GM12873 (cell line): ENCODE measurements at regions not wholly inside any gene's neighbourhood (a gene's known extent, or its start where the extent isn't known, plus 50 kb on each side); places are given as distances from the start of the nearest gene placed in this dataset.

ENCODE experiments used
- TF ChIP-seq, protein P1 (sequence below): IDR thresholded peaks from 2 replicates; pipeline ENCODE4 v1.5.1; 2012; ENCODE audit warnings: low read depth, mild to moderate bottlenecking, moderate library complexity, low read length, control low read depth; ENCODE audit not compliant: insufficient read depth; ENCODE audit errors: missing control alignments

DNA sequence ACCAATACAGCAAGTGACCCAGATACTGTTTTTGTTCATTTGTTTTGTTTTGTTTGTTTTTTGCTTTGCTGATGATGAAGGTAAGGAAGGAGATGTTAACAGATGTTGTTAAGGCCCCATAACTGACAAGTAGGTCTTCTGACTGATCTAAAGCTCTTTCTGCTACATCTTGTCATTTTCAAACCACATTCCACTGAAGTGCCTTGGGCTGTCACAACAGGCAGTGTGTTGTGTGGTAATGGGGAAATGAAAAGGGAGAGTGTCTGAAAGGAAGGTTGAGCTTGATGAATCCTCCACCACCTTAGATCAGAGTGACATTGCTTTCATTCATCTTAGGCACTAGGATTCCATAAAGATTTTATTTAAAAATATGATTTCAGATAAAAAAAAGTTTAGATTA is 479.4 kb upstream of the SYNCRIP start:
- TF ChIP-seq, protein P1, sequence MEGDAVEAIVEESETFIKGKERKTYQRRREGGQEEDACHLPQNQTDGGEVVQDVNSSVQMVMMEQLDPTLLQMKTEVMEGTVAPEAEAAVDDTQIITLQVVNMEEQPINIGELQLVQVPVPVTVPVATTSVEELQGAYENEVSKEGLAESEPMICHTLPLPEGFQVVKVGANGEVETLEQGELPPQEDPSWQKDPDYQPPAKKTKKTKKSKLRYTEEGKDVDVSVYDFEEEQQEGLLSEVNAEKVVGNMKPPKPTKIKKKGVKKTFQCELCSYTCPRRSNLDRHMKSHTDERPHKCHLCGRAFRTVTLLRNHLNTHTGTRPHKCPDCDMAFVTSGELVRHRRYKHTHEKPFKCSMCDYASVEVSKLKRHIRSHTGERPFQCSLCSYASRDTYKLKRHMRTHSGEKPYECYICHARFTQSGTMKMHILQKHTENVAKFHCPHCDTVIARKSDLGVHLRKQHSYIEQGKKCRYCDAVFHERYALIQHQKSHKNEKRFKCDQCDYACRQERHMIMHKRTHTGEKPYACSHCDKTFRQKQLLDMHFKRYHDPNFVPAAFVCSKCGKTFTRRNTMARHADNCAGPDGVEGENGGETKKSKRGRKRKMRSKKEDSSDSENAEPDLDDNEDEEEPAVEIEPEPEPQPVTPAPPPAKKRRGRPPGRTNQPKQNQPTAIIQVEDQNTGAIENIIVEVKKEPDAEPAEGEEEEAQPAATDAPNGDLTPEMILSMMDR, result no peak

DNA sequence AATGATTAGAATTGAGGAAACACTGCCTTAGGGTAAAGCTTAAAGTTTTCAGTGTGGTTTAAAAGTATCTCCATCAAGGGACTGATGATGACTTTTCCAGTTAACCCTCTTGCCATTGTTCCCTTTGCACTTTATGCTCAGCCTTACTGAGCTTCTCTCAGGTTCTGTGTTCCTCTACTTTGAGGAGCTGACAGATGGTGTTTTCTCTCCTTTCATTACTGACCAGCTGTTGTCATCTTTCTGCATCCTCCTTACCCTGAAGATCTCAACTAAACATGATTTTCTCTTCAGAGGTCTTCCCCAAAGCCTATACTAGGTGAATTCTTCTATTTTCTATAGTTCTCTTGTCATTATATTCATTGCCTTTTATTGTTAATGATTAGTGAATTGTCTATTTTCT is 475.6 kb upstream of the SYNCRIP start:
- TF ChIP-seq, protein P1, result no peak

DNA sequence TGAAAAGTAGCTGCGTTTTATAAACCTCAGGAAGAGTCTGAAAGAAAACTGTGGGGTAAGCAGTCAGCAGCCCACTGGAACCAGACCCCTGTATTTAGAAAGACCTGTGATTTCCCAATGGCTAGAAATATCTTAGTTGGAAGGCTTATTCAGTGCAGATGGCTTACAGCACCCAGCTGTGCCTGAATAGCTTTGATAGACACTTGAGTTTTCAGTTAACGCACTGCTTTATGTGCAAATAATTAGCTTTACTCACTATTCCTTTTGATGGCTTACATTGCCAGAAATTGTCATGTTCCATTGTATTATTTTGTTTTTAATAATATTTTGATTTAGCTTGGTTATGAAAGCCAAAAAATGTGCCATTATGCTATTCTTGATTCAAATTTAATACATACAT is 465.3 kb upstream of the SYNCRIP start:
- TF ChIP-seq, protein P1, result no peak

DNA sequence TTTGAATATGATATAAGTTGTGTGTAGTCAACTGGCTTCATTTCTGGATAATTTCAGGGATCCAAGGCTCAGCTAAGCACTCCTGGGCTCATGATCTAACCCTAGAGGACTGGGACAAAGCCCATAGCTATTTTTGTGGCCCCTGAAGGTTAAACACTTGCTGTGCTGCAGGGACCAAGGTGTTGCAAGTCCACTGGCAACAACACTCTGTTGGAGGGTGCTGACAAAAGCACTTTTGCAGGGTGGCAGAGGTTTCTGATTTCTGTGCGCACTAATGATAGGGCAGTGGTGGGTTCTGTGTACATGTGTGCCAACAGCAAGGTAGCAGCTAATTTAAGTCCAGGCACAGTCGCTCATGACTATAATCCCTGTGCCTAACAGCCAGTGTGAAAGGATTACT is 445.3 kb upstream of the SYNCRIP start:
- TF ChIP-seq, protein P1, result no peak

DNA sequence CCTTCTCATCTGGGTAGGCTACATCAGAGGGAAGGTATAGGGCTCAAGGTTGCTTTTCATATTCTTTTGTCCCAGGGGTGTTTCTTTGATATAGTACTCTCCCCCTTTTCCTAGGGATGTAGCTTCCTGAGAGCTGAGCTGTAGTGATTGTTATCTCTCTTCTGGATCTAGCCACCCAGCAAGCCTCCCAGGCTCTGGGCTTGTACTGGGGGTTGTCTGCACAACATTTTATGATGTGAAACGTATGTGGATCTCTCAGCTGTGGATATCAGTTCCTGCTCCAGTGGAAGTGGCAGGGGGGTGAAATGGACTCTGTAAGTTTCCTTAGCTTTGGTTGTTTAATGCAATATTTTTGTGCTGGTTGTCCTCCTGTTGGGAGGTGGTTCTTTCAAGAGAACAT is 437.3 kb upstream of the SYNCRIP start:
- TF ChIP-seq, protein P1, result no peak

DNA sequence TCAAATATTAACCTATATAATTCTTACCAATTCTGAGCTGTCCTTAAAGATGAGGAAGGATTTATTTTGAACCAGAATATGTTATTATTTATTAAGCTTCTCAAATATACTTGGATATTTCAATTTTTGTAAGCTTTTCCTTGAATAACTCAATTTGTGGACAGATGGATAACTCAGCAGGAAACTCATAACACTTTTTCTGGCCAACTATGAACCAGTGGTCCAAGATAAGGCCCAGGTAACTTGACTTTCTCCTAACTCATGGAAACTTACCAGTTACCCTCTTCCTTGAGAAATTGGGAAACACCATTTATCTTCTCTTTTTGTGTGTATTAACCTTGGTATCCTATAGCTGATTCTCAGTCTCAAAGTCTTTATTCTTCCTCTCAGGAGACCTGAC is 427.5 kb upstream of the SYNCRIP start:
- TF ChIP-seq, protein P1, result no peak

DNA sequence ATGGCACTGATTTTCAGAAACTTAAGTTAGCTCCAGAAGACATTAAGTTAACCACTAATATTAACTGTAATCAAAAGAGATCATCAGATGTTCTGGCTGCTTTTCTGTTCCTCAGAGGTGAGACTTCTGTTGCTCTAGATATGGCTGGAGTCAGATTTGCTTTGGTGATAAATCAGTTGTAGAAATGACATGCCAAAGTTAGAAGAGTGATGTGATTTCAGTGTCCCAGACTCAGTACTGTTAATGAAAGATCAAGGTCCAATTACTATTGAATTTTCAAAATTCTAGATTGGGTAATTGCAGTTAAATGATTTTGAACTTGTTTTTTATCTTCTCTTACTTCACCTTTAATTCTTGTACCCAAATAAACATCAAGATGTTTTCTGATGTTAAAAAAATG is 402.4 kb upstream of the SYNCRIP start:
- TF ChIP-seq, protein P1, result no peak

DNA sequence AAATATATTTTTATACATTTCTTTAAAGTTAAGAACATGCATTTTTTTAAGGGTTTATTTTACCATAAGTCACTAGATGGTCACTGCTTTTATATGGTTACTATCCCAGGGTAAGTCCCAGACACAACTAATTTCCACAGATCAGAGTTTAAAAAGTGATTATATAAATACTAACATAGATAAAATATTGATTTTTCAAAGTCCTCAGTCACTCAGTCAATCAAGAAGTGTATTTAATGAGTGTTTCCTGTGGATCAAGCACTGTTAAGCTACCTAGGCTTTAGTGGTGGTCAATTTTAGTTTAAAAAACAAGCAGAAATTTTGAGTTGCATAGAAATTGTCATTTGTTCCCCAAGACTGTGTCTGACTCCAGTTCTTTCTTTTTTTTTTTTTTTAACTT is 399.5 kb upstream of the SYNCRIP start:
- TF ChIP-seq, protein P1, result no peak
